Keratinocyte (primary cell): ENCODE measurements at regions not wholly inside any gene's neighbourhood (a gene's known extent, or its start where the extent isn't known, plus 50 kb on each side); places are given as distances from the start of the nearest gene placed in this dataset.

Experiments
- DNase-seq: peaks from one replicate; pipeline ENCODE4 v3.0.0-alpha.2; 2011; ENCODE audit warnings: low read depth, missing footprints, low spot score
- FAIRE-seq: peaks from 2 replicates; lab custom pipeline; 2011; peaks lifted over from hg19 to GRCh38; lab: Jason Lieb, UNC
- H2AFZ ChIP-seq: 2 replicates; pipeline ENCODE4 v1.6.0; 2012; ENCODE audit warnings: low read length, control low read depth, inconsistent platforms; ENCODE audit not compliant: control insufficient read depth
- H3K27ac ChIP-seq: 2 replicates; pipeline ENCODE4 v1.5.1; 2011; ENCODE audit warnings: low read length; ENCODE audit not compliant: control insufficient read depth, insufficient read depth
- H3K27me3 ChIP-seq: 3 replicates; pipeline ENCODE4 v1.6.0; 2011; ENCODE audit warnings: low read length; ENCODE audit not compliant: control insufficient read depth, insufficient read depth; ENCODE audit errors: extremely low read depth
- H3K36me3 ChIP-seq, 2 experiments: 2 replicates in 1 of 2; 3 replicates in 1 of 2; pipeline ENCODE4 v1.5.1; 2011; ENCODE audit warnings: low read length in 2 of 2, mild to moderate bottlenecking in 1 of 2; ENCODE audit not compliant: control insufficient read depth in 2 of 2, insufficient read depth in 2 of 2; ENCODE audit errors: extremely low read depth in 1 of 2
- H3K4me1 ChIP-seq: 3 replicates; pipeline ENCODE4 v1.5.1; 2011; ENCODE audit warnings: low read length; ENCODE audit not compliant: control insufficient read depth, insufficient read depth; ENCODE audit errors: extremely low read depth
- H3K4me2 ChIP-seq: 3 replicates; pipeline ENCODE4 v1.6.0; 2011; ENCODE audit warnings: low read depth, low read length; ENCODE audit not compliant: control insufficient read depth, insufficient read depth; ENCODE audit errors: extremely low read depth
- H3K4me3 ChIP-seq, 3 experiments: fragments of 200-600 bp in 1 of 3; sonication (generic) in 1 of 3; 2 replicates in 2 of 3; 3 replicates in 1 of 3; pipeline ENCODE4 v1.5.1; 2011 to 2016; ENCODE audit warnings: low read length in 3 of 3, mild to moderate bottlenecking in 3 of 3, control low read depth in 2 of 3, inconsistent platforms in 1 of 3, low read depth in 1 of 3, mixed read lengths in 1 of 3, mixed run types in 1 of 3, moderate library complexity in 1 of 3; ENCODE audit not compliant: control insufficient read depth in 2 of 3, insufficient read depth in 2 of 3; ENCODE audit errors: extremely low read depth in 1 of 3
- H3K79me2 ChIP-seq: 2 replicates; pipeline ENCODE4 v1.6.0; 2012; ENCODE audit warnings: low read length; ENCODE audit not compliant: control insufficient read depth, insufficient read depth
- H3K9ac ChIP-seq: 3 replicates; pipeline ENCODE4 v1.6.0; 2011; ENCODE audit warnings: low read length; ENCODE audit not compliant: control insufficient read depth, insufficient read depth; ENCODE audit errors: extremely low read depth
- H3K9me1 ChIP-seq: 3 replicates; pipeline ENCODE4 v1.6.0; 2011; ENCODE audit warnings: low read length; ENCODE audit not compliant: control insufficient read depth, insufficient read depth; ENCODE audit errors: extremely low read depth
- H3K9me3 ChIP-seq: 2 replicates; pipeline ENCODE4 v1.5.1; 2012; ENCODE audit warnings: low read depth, low read length; ENCODE audit not compliant: control insufficient read depth
- H4K20me1 ChIP-seq: 3 replicates; pipeline ENCODE4 v1.6.0; 2011; ENCODE audit warnings: low read length; ENCODE audit not compliant: control insufficient read depth, insufficient read depth; ENCODE audit errors: extremely low read depth
- CTCF ChIP-seq, 3 experiments: IDR thresholded peaks in 1 of 3; conservative IDR thresholded peaks in 1 of 3; optimal IDR thresholded peaks in 1 of 3; 2 replicates in 2 of 3; 3 replicates in 1 of 3; pipeline versions ENCODE3 to v1.5.1; 2011; ENCODE audit warnings: low read length in 3 of 3, mild to moderate bottlenecking in 3 of 3, moderate library complexity in 2 of 3, control low read depth in 1 of 3, inconsistent platforms in 1 of 3; ENCODE audit not compliant: insufficient read depth in 2 of 3; ENCODE audit errors: extremely low read depth in 1 of 3
- EZH2 ChIP-seq: IDR thresholded peaks from one replicate; pipeline ENCODE4 v1.6.1; 2012; ENCODE audit warnings: inconsistent platforms, mild to moderate bottlenecking, low read length, moderate library complexity
- dilution Hi-C: fragments of 300-500 bp; cut with MboI; formaldehyde crosslinking; loops from one replicate; pipeline ENCODE4 v1.7.0; 2020; ENCODE audit warnings: low sequenced_read_pairs; ENCODE audit not compliant: extremely low pct_ligation_motif_present

DNA sequence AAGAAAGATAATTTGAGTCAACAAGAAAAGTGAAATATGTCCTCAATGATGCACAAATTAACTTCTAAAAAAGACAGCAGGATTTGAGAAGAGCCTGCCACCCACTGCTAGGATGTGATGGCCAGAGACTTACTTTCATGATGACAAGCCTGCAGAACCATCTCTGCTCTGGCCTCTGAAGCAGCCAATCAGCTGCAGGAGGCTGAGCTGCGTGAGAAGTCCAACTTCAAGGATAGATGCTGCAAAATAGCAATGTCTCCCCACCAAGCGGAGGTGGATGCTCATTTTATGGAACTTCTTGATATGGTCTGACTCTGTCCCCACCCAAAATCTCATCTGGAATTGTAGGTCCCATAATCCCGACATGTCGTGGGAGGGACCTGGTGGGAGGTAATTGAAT, 53.1 kb downstream of the CYRIA start:
- Histone ChIP-seq H4K20me1 (no peaks in the 10 kb centered on the region), H3K4me3 (no peak overlapping the region), H3K9me1 (no peaks in the 10 kb centered on the region), H3K79me2 (no peaks in the 10 kb centered on the region), H3K27ac (no peak overlapping the region), H3K36me3 (no peaks in the 10 kb centered on the region), H3K9me3 (no peaks in the 10 kb centered on the region), H3K9ac (no peak overlapping the region), H3K27me3 (peaks cover 2% of the 10 kb centered on the region), H2AFZ (no peak overlapping the region), H3K4me1 (peaks cover 10% of the 10 kb centered on the region), H3K4me2 (no peak overlapping the region)
- dilution Hi-C loops: no loop called here
- TF ChIP-seq EZH2 (no peak), CTCF (optimal IDR thresholded peaks at IDR 0.05 in 1 of 3, IDR thresholded peaks at IDR 0.05 in 1 of 3, conservative IDR thresholded peaks at IDR 0.05 in 1 of 3; ENCODE audit: extremely low read depth in 1 of 3, insufficient read depth in 2 of 3, low read length in 3 of 3) (no peak)
- FAIRE-seq (no peak), DNase-seq (no peak)

DNA sequence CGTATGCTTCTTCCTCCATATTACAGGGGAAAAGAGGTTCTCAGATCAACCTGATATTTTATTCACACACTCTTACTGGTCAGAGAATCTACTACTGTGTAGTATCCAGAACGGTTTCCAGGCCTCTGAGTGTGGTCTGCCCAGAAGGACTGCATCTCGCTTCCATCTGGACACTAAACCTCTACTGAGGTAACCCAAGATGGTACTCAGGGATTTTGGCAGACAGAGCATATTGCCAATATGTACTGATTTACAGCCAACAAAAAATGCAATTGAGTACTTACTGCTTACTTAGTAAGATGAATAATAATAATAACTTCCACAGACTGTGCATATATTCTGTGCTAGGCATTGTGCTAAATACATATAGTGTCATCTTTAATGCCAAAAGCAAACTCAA, 55.8 kb downstream of the CYRIA start:
- dilution Hi-C loops: no loop called here
- no peaks in the 10 kb centered on the region for H3K36me3 ChIP-seq
- no peak overlapping the region for H3K4me3 ChIP-seq
- no peaks in the 10 kb centered on the region for H3K79me2 ChIP-seq
- no peaks in the 10 kb centered on the region for H3K9me3 ChIP-seq
- H3K27me3 ChIP-seq: peaks cover 2% of the 10 kb centered on the region
- H3K4me2 ChIP-seq: no peak overlapping the region
- no peaks in the 10 kb centered on the region for H3K9me1 ChIP-seq
- no peak for DNase-seq
- TF ChIP-seq CTCF (optimal IDR thresholded peaks at IDR 0.05 in 1 of 3, IDR thresholded peaks at IDR 0.05 in 1 of 3, conservative IDR thresholded peaks at IDR 0.05 in 1 of 3; ENCODE audit: extremely low read depth in 1 of 3, insufficient read depth in 2 of 3, low read length in 3 of 3): no peak
- TF ChIP-seq EZH2: no peak
- FAIRE-seq: no peak
- no peak overlapping the region for H2AFZ ChIP-seq
- peaks cover 5% of the 10 kb centered on the region for H3K4me1 ChIP-seq
- H3K9ac ChIP-seq: no peak overlapping the region
- H3K27ac ChIP-seq: no peak overlapping the region
- no peaks in the 10 kb centered on the region for H4K20me1 ChIP-seq
